DMS153 treated with DMSO at 0.1 percent for 48 hours (cell line): ENCODE measurements at regions not wholly inside any gene's neighbourhood (a gene's known extent, or its start where the extent isn't known, plus 50 kb on each side); places are given as distances from the start of the nearest gene placed in this dataset.

Experiments used
- DNase-seq: peaks from one replicate; lab custom pipeline; 2025; ENCODE audit not compliant: unreplicated experiment; lab: John Stamatoyannopoulos, UW

- no peak for DNase-seq
Observed at GRCh38 chr9:108656566-108656965, 199.2 kb downstream of the ACTL7B start.

DNA sequence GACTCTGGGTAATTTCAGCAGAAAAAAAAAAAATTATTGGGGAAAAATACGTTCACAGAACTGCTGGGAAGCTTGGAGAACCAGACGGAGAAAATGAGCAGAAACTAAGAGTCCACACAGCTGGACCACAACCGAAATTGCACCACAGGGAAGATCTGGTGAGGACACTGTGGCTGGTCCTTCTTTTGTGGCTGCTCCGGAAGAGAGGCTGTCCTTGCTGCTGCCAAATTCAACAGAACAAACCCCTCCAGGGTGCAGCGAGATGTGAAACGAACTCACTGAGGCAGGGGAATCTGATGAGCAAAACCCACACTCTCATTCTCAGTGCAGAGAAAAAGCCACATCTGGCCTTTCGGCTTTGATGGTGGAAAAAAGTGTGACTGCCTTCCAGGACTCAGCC, 200.0 kb downstream of the ACTL7B start:
- DNase-seq = no peak

DNA sequence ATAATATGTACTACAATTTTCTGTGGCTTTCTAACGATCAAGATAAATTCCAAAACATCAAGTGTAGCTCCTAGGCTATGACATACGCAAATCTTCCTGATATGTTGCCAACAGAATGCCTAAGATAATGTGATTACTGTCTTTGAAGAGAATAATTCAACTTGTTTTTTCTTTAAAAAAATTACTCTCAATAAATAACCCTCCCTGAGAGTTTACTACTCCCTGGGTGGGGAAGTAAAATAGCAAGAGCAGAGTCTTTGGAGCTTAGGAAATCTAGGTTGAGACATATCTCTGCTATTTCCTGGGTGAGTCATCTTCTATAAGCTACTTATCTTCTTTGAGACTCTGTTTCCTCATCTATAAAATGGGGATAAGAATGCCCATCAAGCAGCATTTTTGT, 201.2 kb downstream of the ACTL7B start:
- no peak for DNase-seq

DNA sequence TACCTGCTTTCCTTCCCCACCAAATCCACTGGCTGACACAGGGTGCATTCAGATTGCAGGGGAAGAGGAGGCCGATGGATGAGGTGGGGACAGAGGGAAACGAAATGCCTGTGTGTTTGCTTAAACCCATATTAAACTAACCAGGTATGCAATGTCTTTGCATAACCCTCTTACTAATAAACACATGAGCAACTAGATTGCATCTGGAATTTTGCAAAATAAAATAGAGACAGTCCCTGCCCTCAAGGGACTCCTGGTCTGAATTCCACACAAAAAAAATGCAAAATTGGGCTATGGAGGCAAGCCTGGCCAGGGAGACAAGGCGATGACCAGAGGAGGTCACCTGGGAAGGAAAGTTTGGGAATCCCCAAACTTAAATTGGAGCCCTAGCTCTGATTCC, 202.9 kb downstream of the ACTL7B start:
- no peak for DNase-seq

DNA sequence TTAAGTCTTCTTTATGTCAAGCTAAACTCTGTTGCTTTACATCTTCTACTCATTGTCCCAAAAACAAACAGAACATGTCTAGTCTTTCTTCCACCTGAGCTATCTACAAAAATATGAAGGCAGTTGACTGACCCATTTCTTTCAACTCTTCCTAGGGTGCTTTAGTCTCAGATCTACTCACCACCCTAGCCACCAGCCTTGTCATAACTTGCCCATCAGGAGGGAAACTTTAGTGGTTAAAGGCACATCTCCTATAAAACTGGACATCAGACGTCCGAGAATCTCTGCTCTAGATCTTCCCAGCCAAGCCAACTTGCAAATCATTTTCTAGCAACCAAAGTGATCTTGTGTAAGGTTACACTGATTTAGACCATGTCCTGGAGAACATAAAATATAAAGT, 205.0 kb downstream of the ACTL7B start:
- no peak for DNase-seq

GRCh38 chr9:108645520-108645919, 210.3 kb downstream of the ACTL7B start:
- no peak for DNase-seq

GRCh38 chr9:108643731-108644510, 211.9 kb downstream of the ACTL7B start:
- DNase-seq = no peak

DNA sequence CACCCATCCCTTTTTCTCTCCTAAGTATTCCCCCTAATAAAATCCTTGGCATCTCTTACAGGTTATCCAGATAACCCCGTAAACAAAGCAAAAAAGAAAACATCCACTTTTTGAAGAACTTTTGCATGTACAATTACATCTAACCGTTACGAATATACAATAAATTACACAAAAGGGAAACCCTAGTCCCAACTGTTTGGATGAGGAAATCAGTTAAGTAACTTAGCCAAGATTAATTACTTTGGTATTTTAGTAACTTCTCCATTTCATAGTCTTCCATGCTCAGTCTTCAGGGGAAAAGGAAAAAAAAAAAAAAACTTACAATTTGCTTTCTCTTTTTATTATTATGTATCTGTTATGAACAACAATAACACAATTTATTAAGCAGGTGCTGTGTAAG, 212.9 kb downstream of the ACTL7B start:
- DNase-seq = no peak

- no peak for DNase-seq
Observed at GRCh38 chr9:108640230-108640629, 215.6 kb downstream of the ACTL7B start.

DNA sequence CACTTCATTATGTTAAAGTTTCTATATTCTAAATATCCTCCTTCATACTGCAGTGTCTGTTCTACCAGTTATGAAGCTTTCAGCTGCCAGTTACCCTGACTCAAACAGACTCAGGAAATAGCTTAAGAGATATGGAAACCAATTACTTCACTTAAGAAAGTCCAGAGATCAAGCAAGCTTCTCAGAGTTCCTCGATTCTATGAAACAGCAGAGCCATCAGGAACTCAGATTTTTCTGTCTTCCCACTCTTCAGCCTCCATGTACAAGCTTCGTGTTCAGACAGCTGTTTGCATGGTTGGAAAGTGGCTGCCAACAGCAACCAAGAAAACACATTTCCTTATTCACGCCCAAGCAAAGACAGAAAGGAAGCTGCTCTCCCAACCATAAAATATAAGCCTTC, 216.1 kb downstream of the ACTL7B start:
- DNase-seq = no peak

DNA sequence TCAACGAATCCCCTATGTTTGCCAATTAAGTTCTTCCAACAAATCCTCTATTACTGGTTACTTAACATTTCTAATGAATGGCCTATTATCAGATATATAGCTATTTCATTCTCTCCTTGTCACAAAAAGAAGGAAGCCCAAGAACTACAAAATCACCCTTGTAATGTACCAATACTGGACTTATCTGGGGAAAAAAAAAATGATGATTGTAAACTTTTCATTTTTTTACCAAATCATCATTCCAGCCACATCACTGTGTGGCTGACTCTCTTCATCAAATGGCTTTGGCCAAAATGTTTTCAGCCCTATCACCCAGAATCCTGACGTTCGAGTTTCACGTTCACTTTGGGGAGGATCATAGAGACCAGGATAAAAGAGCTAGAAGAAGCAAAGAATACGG, 216.7 kb downstream of the ACTL7B start:
- no peak for DNase-seq

GRCh38 chr9:108637340-108637739, 218.4 kb downstream of the ACTL7B start:
- DNase-seq = no peak

DNA sequence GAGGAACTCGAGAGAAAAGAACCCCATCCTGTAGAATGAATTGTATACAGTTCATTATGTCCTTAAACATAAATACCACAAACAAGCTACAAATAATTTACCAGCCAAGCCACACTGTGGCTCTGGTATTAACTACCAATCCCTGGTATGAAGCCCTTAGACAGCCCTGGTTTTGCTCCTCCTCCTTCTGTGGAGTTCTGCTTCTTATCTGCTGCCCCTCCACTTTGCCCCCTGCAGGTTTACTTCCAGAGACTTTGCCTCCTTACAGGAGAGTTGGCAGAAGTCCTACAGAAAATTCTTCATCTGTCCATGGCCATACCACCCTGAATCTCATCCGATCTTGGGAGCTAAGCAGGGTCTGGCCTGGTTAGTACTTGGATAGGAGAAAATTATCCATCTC, 219.8 kb downstream of the ACTL7B start:
- no peak for DNase-seq

DNA sequence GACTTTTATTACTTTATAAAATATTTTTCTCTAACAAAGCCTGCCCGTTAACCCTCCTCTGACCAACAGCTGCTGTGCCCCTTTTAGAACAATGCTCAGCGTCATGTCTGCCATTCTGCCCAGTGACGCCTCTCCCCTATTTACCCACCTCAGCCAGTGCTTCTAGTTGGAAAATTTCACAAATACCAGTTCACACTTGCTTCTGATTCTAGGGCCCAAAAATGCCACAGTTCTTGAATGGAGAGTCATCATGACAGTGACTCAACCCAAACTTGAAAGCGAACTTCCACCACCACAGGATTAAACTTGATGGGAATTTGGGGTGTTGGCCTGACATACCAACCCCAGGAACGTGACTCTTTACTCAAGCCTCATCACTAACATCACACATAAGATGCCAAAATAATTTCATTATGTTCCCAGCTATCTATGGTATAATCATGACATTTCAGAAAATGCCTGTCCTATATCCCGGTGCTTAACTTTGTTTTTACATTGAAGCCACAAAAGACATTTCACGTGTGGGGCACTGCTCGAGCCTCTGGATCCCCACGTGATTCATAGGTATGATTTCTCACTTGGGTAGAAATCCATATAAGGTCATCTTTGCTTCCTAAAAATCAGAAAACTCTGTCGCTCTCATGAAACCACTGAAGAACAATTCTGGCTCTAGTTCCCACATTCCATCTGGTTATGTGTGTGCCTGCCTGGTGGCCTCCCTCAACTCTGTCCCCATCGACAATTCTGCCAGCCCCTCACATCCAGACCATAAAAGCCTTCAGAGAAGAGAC, 220.9 kb downstream of the ACTL7B start:
- no peak for DNase-seq

DNA sequence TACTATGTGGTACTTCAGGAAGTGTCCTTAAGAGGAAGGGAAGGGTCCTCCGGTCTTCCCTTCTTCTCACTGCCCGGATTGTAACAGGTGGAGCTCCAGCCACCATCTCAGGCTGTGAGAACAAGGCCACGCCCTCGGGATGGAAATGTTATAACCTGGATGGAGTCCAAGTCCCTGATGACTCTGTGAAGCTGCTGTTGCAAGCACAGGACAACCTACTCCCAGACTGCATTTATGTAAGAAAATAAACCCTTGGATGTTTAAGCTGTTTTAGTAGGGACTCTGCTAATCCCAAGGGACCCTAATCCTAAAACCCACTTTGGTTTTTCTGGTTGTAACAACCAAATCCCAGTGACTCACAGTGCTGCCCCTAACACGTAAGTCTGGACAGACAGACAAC, 221.6 kb downstream of the ACTL7B start:
- peak; percentile 85 for DNase-seq

DNA sequence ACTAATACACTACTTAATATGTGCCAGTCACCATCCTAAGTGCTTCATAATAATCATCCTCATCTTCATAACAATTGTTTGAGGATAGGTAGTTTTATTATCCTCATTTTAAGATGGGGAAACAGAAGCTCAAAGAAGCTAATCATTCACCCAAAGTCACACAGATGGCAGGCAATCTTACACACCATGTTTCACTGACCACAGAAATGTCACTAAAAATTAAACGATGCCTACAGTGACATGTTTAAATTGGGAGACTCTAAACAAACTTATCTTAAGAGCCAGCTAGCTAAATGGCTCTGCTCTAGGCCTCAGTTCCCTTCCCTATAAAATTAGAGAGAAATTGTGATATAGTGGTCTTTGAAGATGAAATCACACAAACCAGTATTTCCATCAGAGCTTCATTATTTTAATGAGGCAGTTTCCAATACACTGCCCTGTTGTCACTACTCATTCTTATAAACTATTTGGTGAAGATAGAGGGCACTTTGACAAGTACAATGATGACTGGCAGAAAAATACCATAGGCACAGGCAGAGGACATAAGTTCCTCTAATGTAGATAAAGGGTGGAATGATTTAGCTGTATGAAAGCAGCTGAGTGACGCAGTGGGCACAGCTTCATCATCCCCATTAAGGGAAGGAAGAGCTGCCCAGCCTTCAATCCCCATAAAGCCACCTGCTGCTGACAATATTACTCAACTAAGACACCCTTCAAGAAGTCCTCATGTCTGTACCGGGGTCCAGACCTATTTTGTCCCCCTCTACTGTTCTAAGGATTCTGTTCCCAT, 224.1 kb downstream of the ACTL7B start:
- DNase-seq = no peak

DNA sequence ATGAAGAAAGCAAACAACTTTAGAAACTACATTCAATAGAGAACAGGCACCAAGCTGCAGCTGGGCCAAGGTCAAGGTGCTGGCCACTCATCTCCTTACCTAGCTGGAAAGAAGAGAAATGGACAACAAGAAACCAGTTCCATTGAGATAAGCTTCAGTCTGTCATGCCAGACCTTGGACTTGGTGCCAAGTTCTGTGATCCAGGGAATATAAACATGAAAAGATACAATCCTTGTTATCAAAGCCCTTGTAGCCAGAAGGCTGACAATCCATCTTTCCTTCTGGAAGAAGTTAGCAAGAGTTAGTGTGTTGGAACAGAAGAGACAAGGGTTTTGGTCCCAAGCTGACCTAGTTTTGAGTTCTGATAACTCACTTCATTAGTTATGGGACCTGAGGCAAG, 227.5 kb downstream of the ACTL7B start:
- DNase-seq = no peak

GRCh38 chr9:108626743-108627142, 229.0 kb downstream of the ACTL7B start:
- no peak for DNase-seq

- DNase-seq = no peak
Observed at GRCh38 chr9:108621991-108622855, 233.6 kb downstream of the ACTL7B start.

DNA sequence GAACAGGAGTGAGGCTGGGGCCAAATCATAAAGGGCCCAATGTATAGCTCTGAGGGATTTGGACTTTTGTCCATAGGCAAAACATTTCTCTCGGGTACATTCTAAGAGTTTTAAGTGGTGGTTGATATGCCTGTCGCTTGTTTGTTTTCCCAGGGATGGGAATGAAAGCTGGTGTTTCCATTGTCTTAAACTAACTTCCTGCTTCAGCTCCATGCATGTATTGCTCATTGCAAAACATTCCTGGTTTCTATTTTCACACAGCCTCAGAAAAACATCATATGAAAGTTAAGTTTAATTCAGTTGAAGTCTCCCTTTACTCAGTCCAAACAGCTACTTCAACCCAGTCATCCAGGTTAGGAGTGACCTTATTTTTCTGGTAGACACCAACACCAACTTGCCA, 235.0 kb downstream of the ACTL7B start:
- no peak for DNase-seq
